Progenitor cell of endocrine pancreas (in vitro differentiated cells): ENCODE measurements at regions not wholly inside any gene's neighbourhood (a gene's known extent, or its start where the extent isn't known, plus 50 kb on each side); places are given as distances from the start of the nearest gene placed in this dataset.
"Not testable (repeated sequence)": the region's sequence is repeated elsewhere in the genome, so short reads cannot be mapped to it uniquely, and the experiment has no call there.

Source experiments
- DNase-seq: peaks from one replicate; pipeline ENCODE4 v3.0.0; 2021; ENCODE audit warnings: low spot score; ENCODE audit not compliant: unreplicated experiment
- H3K27ac Mint-ChIP-seq: 2 replicates; pipeline ENCODE4 v1.8.0; 2021; ENCODE audit warnings: mild to moderate bottlenecking, moderate library complexity, mixed read lengths
- H3K27me3 Mint-ChIP-seq: 2 replicates; pipeline ENCODE4 v1.8.0; 2021; ENCODE audit warnings: mixed read lengths
- H3K36me3 Mint-ChIP-seq: 2 replicates; pipeline ENCODE4 v1.8.0; 2022; ENCODE audit warnings: mixed read lengths; ENCODE audit not compliant: insufficient read depth
- H3K4me1 Mint-ChIP-seq: 2 replicates; pipeline ENCODE4 v1.8.0; 2021; ENCODE audit warnings: low read depth, mixed read lengths
- H3K4me3 Mint-ChIP-seq: 2 replicates; pipeline ENCODE4 v1.8.0; 2021; ENCODE audit warnings: low read depth, mild to moderate bottlenecking, moderate library complexity, mixed read lengths
- H3K9me3 Mint-ChIP-seq: 2 replicates; pipeline ENCODE4 v1.8.0; 2021; ENCODE audit warnings: low read depth, mixed read lengths
- TF ChIP-seq, protein P1 (sequence below): fragments of 200-600 bp; sonication (generic); IDR thresholded peaks from one replicate; pipeline ENCODE4 v1.5.0; 2021; ENCODE audit warnings: antibody characterized with exemption, mild to moderate bottlenecking; ENCODE audit not compliant: unreplicated experiment

GRCh38 chr6:67792996-67793395 lies 842.1 kb upstream of the ADGRB3 start:
- Mint-ChIP-seq H3K9me3 (no peaks in the 10 kb centered on the region), H3K36me3 (no peaks in the 10 kb centered on the region), H3K4me3 (no peak overlapping the region), H3K27ac (no peak overlapping the region), H3K4me1 (peaks cover 6% of the 10 kb centered on the region), H3K27me3 (no peaks in the 10 kb centered on the region)
- TF ChIP-seq, protein P1, sequence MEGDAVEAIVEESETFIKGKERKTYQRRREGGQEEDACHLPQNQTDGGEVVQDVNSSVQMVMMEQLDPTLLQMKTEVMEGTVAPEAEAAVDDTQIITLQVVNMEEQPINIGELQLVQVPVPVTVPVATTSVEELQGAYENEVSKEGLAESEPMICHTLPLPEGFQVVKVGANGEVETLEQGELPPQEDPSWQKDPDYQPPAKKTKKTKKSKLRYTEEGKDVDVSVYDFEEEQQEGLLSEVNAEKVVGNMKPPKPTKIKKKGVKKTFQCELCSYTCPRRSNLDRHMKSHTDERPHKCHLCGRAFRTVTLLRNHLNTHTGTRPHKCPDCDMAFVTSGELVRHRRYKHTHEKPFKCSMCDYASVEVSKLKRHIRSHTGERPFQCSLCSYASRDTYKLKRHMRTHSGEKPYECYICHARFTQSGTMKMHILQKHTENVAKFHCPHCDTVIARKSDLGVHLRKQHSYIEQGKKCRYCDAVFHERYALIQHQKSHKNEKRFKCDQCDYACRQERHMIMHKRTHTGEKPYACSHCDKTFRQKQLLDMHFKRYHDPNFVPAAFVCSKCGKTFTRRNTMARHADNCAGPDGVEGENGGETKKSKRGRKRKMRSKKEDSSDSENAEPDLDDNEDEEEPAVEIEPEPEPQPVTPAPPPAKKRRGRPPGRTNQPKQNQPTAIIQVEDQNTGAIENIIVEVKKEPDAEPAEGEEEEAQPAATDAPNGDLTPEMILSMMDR, result no peak
- no peak for DNase-seq

- H3K27me3 Mint-ChIP-seq, result no peaks in the 10 kb centered on the region
- TF ChIP-seq, protein P1, result no peak
- H3K4me1 Mint-ChIP-seq, result peaks cover 6% of the 10 kb centered on the region
- no peaks in the 10 kb centered on the region for H3K36me3 Mint-ChIP-seq
- no peak overlapping the region for H3K27ac Mint-ChIP-seq
- no peaks in the 10 kb centered on the region for H3K9me3 Mint-ChIP-seq
- no peak overlapping the region for H3K4me3 Mint-ChIP-seq
- no peak for DNase-seq
These were observed 844.5 kb upstream of the ADGRB3 start for GRCh38 chr6:67790569-67790968.

GRCh38 chr6:67787119-67787518 lies 848.0 kb upstream of the ADGRB3 start:
- H3K27me3 Mint-ChIP-seq, H3K9me3 Mint-ChIP-seq, H3K36me3 Mint-ChIP-seq, H3K4me1 Mint-ChIP-seq, DNase-seq, H3K4me3 Mint-ChIP-seq, H3K27ac Mint-ChIP-seq: not testable (repeated sequence)

- H3K9me3 Mint-ChIP-seq, result no peaks in the 10 kb centered on the region
- H3K36me3 Mint-ChIP-seq, result no peaks in the 10 kb centered on the region
- no peak overlapping the region for H3K4me3 Mint-ChIP-seq
- no peak for DNase-seq
- no peak overlapping the region for H3K27ac Mint-ChIP-seq
- no peaks in the 10 kb centered on the region for H3K4me1 Mint-ChIP-seq
- TF ChIP-seq, protein P1, result no peak
- H3K27me3 Mint-ChIP-seq, result no peaks in the 10 kb centered on the region
These were observed 855.2 kb upstream of the ADGRB3 start for GRCh38 chr6:67779876-67780275.

- H3K9me3 Mint-ChIP-seq, result no peaks in the 10 kb centered on the region
- H3K27ac Mint-ChIP-seq, result no peak overlapping the region
- no peaks in the 10 kb centered on the region for H3K27me3 Mint-ChIP-seq
- no peaks in the 10 kb centered on the region for H3K4me1 Mint-ChIP-seq
- H3K4me3 Mint-ChIP-seq, result no peak overlapping the region
- TF ChIP-seq, protein P1, result no peak
- no peak for DNase-seq
- no peaks in the 10 kb centered on the region for H3K36me3 Mint-ChIP-seq
These were observed 859.7 kb upstream of the ADGRB3 start for GRCh38 chr6:67775333-67775732.

DNA sequence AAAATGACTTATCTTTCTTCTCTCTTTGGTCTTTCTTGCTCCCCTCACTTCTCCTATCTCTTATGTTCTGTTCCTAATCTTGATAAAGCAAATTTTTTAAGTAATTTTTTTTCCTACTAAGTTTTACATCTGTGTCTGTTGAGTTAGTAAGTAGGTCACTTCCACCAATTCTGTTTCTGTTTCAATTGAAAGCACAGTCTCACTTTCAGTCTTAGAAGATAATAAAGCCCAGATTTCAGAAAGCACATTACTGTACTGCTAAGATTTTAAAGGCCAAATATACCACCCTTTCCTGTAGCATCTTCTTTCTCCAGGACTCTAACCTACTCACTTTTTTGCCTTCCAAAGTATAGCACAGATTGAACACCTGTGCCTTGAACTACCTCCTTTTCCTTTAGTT lies 866.1 kb upstream of the ADGRB3 start:
- Mint-ChIP-seq H3K27ac (no peak overlapping the region), H3K36me3 (no peaks in the 10 kb centered on the region), H3K9me3 (no peaks in the 10 kb centered on the region), H3K4me1 (no peaks in the 10 kb centered on the region), H3K4me3 (no peak overlapping the region), H3K27me3 (no peaks in the 10 kb centered on the region)
- DNase-seq, result no peak
- TF ChIP-seq, protein P1, result no peak

- not testable (repeated sequence) for H3K27me3 Mint-ChIP-seq, H3K9me3 Mint-ChIP-seq, H3K36me3 Mint-ChIP-seq, H3K4me3 Mint-ChIP-seq, DNase-seq, H3K27ac Mint-ChIP-seq, H3K4me1 Mint-ChIP-seq
These were observed 867.8 kb upstream of the ADGRB3 start for GRCh38 chr6:67767046-67767822.
